Body of pancreas (tissue), 4 donors: ENCODE measurements at regions not wholly inside any gene's neighbourhood (a gene's known extent, or its start where the extent isn't known, plus 50 kb on each side); places are given as distances from the start of the nearest gene placed in this dataset.

Experiments used
- ATAC-seq: fragments of 150-250 bp; one replicate; pipeline ENCODE4 v1.9.1; 2016
- DNase-seq, 4 donors: peaks; one replicate each; pipeline ENCODE4 v3.0.0-alpha.2; 2019
- H3K27ac ChIP-seq, 4 donors: fragments of 200-600 bp; sonication (generic); 1 replicate in 3 of 4; 2 replicates in 1 of 4; pipeline versions ENCODE4 v1.5.1 to v1.6.1; 2016 to 2019; ENCODE audit warnings: mild to moderate bottlenecking in 1 of 4, mixed read lengths in 1 of 4, moderate library complexity in 1 of 4
- H3K27me3 ChIP-seq, 2 donors: fragments of 200-600 bp; sonication (generic); one replicate each; pipeline ENCODE4 v1.6.0; 2016; ENCODE audit warnings: mild to moderate bottlenecking in 1 of 2
- H3K36me3 ChIP-seq, 2 donors: fragments of 200-600 bp; sonication (generic); replicated peaks in 1 of 2; 2 replicates each; pipeline ENCODE4 v1.5.1; 2016; ENCODE audit warnings: low read depth in 2 of 2; ENCODE audit not compliant: insufficient read depth in 1 of 2
- H3K4me1 ChIP-seq: fragments of 200-600 bp; sonication (generic); one replicate; pipeline ENCODE4 v1.6.0; 2016
- H3K4me3 ChIP-seq, 2 donors: fragments of 200-600 bp; sonication (generic); 1 replicate in 1 of 2; 2 replicates in 1 of 2; pipeline ENCODE4 v1.5.1; 2016 to 2019
- H3K9me3 ChIP-seq, 3 donors: fragments of 200-600 bp; sonication (generic); 1 replicate in 2 of 3; 2 replicates in 1 of 3; pipeline ENCODE4 v1.5.1; 2016
- CTCF ChIP-seq, 7 experiments: fragments of 450-650 bp in 4 of 7; fragments of 200-600 bp in 3 of 7; sonication (generic) in 3 of 7; IDR thresholded peaks; one replicate each; pipeline ENCODE4 v1.5.1; 2016 to 2019; ENCODE audit warnings: antibody characterized with exemption in 7 of 7
- POLR2A ChIP-seq, 3 donors: fragments of 450-650 bp; IDR thresholded peaks; one replicate each; pipeline ENCODE4 v1.6.1; 2016; ENCODE audit warnings: antibody characterized with exemption in 3 of 3, mild to moderate bottlenecking in 2 of 3
- WGBS, 2 donors: methylation state at CpG; one replicate each; pipeline ENCODE4 v1.1.5; 2017; 5-methylcytosine and 5-hydroxymethylcytosine counted together
- intact Hi-C: fragments of 100-400 bp; cut with DNase I; formaldehyde crosslinking; loops from one replicate; pipeline ENCODE4 v1.15.1; 2023

GRCh38 chr1:38115226-38115625 lies 68.6 kb upstream of the POU3F1 start:
- H3K27me3 ChIP-seq, result no peaks in the 10 kb centered on the region
- TF ChIP-seq POLR2A (IDR thresholded peaks at IDR 0.05) (no peak), CTCF (IDR thresholded peaks at IDR 0.05) (no peak)
- intact Hi-C loops, result no loop called here
- no peak overlapping the region for H3K4me3 ChIP-seq
- no peak overlapping the region for H3K27ac ChIP-seq
- no peaks in the 10 kb centered on the region for H3K4me1 ChIP-seq
- WGBS, 2 donors, result 84 to 85% methylated on average over 15 of the region's 15 CpGs
- no peaks in the 10 kb centered on the region for H3K9me3 ChIP-seq
- ATAC-seq (no peak), DNase-seq (no peak)
- H3K36me3 ChIP-seq, result no peaks in the 10 kb centered on the region

- ATAC-seq, result peak; percentile 45
- Histone ChIP-seq H3K4me3 (no peak overlapping the region), H3K9me3 (no peaks in the 10 kb centered on the region), H3K4me1 (no peaks in the 10 kb centered on the region), H3K27ac (no peak overlapping the region), H3K36me3 (no peaks in the 10 kb centered on the region), H3K27me3 (no peaks in the 10 kb centered on the region)
- TF ChIP-seq POLR2A (IDR thresholded peaks at IDR 0.05) (no peak), CTCF (IDR thresholded peaks at IDR 0.05) (no peak)
- WGBS, 2 donors, result 45 to 62% methylated on average over 12 to 13 of the region's 13 CpGs
- peak; percentile 12 to 64 (median 35) for DNase-seq
- intact Hi-C loops, result no loop called here
These were observed 67.8 kb upstream of the POU3F1 start for GRCh38 chr1:38114241-38115026.

- H3K27ac ChIP-seq, result no peak overlapping the region
- TF ChIP-seq POLR2A (IDR thresholded peaks at IDR 0.05) (no peak), CTCF (IDR thresholded peaks at IDR 0.05) (no peak)
- H3K4me3 ChIP-seq, result no peak overlapping the region
- ATAC-seq (no peak), DNase-seq (no peak)
- H3K27me3 ChIP-seq, result no peaks in the 10 kb centered on the region
- H3K4me1 ChIP-seq, result no peaks in the 10 kb centered on the region
- no peaks in the 10 kb centered on the region for H3K36me3 ChIP-seq
- no peaks in the 10 kb centered on the region for H3K9me3 ChIP-seq
- WGBS, 2 donors, result 83 to 92% methylated on average over 11 to 14 of the region's 14 CpGs
- intact Hi-C loops, result no loop called here
These were observed 66.6 kb upstream of the POU3F1 start for GRCh38 chr1:38113159-38113666.

- no peaks in the 10 kb centered on the region for H3K27me3 ChIP-seq
- DNase-seq, result no peak
- no peak overlapping the region for H3K27ac ChIP-seq
- TF ChIP-seq CTCF (IDR thresholded peaks at IDR 0.05) (no peak), POLR2A (IDR thresholded peaks at IDR 0.05) (no peak)
- no peaks in the 10 kb centered on the region for H3K36me3 ChIP-seq
- intact Hi-C loops, result no loop called here
- no peak overlapping the region for H3K4me3 ChIP-seq
- ATAC-seq, result no peak
- 73 to 75% methylated on average over 8 of the region's 8 CpGs for WGBS, 2 donors
- no peaks in the 10 kb centered on the region for H3K4me1 ChIP-seq
- H3K9me3 ChIP-seq, result no peaks in the 10 kb centered on the region
These were observed 65.0 kb upstream of the POU3F1 start for GRCh38 chr1:38111589-38111988.

GRCh38 chr1:38105267-38105666 lies 58.7 kb upstream of the POU3F1 start:
- Histone ChIP-seq H3K9me3 (no peaks in the 10 kb centered on the region), H3K27me3 (no peaks in the 10 kb centered on the region), H3K27ac (no peak overlapping the region), H3K4me1 (no peaks in the 10 kb centered on the region), H3K36me3 (no peaks in the 10 kb centered on the region), H3K4me3 (no peak overlapping the region)
- intact Hi-C loops, result no loop called here
- TF ChIP-seq POLR2A (IDR thresholded peaks at IDR 0.05) (no peak), CTCF (IDR thresholded peaks at IDR 0.05) (no peak)
- no peak for ATAC-seq
- WGBS, 2 donors, result 80 to 81% methylated on average over 5 of the region's 5 CpGs
- no peak for DNase-seq
